Iris pigment epithelial cell (primary cell): ENCODE measurements at regions not wholly inside any gene's neighbourhood (a gene's known extent, or its start where the extent isn't known, plus 50 kb on each side); places are given as distances from the start of the nearest gene placed in this dataset.

Source experiments
- DNase-seq: peaks from one replicate; pipeline ENCODE4 v3.0.0-alpha.2; 2011; ENCODE audit warnings: low read depth

DNA sequence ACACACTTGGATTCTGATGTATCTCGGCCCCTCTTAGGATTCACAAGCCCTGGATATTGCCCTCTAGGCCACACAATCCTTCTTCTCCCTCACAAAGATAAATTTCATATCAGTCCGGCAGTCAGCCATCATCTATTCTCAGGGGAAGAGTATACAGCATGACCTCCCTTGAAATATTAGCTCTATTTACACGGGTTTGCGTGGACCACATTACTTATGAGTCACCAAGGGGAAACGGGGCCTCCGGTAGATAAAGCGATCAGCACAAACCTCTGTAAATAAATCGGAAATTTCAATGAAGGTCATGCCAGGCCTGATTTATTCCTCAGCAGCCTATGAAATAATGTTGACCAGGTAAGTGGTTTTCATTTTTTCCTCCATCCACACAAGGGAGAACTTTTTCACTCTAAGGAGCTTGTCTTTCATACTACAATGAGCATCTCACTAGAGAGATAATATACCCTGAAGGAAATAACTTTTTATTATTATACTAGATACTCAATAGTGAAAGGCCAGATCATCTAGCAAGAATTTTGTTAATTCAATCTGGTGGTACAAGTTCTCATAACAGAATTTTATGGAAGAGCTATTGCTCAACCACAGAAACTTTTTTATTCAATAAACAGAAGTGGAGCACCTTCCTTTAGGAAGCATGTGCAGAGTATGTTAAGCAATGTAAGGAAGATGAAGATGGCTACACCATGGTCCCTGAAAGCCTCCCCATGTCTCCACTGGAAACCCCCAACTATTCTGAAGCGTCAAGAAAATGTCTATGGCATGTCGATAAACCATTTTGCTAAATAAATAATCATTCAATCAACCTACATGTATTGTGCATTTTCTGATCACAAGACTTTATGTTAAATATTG lies 125.2 kb upstream of the PIK3C3 start:
- DNase-seq, result peak; percentile 72

DNA sequence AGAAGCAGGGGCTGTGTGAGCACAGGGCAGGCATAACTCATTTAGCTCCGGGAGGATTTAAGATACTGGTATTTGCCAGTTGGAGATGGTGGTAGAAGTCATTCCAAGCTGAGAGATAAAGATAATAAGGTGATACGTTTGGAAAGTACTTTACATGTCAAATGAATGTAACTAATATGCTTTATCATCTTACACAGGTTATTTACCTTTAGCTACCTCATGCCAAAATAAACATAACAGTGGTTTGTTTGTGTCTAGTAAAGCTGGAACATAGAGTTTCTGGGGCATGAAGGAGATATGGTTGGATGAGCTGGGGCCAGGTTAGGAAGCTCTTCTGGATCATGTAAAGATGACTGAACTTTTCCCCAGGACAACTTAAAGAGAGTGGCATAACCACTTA lies 126.9 kb upstream of the PIK3C3 start:
- DNase-seq, result no peak

GRCh38 chr18:41820784-41821183 lies 134.2 kb upstream of the PIK3C3 start:
- DNase-seq, result no peak

DNA sequence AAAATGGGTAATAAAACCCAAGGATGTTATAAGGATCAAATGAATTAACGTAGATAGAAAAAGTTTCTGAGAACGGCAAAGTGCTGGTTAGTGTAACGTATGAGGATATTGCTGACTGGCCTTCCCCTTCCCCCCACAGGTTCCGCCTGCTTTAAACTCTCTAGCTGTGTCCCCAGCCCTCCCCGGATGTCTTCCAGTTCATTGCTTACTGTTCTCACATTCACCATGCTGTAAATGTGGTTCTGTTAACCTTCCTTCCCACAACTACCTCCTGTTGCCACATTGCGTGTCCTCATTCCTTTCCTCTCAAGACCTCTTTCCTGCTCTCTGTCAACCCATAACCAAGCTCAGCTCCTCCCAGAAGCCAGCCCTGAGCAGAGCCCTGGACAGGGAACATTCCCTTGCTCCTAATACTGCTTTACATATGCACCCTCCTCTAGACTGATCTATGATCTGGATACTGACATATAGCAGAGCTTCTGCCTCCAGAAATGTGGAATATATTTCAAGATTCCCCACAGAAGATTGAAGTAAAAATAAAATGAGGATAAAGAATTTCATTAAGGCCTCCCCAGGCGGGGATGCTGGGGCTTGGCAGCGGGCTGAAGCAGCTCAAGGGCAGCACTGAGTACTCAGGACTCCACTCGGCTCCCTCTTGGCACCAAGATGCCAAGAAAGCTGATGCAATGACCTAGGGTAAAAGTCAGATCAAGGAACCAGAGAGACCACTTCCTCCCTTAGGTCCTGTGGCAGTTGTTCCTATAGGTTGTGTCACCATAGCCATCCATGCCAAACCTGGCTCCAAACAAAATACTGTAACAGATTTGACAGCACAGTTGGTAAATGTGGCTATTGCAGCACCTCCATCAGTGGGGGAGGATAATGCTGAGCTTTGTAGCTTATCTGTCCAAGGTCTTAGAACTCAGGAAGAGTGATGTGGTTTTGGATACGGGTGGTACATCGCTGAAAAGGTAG lies 136.4 kb upstream of the PIK3C3 start:
- DNase-seq, result no peak

DNA sequence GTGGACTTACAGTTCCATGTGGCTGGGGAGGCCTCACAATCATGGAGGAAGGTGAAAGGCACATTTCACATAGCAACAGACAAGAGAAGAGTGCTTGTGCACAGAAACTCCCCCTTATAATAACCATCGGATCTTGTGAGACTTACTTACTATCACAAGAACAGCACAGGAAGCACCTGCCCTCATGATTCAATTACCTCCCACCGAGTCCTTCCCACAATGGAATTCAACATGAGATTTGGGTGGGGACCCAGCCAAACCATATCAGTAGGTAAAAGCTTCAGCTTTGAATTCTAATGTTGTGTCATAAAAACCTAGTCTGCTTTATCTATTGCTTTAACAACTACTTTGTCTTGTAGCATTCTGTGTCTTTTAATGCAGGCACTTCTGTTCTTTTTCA lies 140.4 kb upstream of the PIK3C3 start:
- peak; percentile 25 for DNase-seq

GRCh38 chr18:41809652-41810051 lies 145.4 kb upstream of the PIK3C3 start:
- peak; percentile 3 for DNase-seq

- DNase-seq, result no peak
Measured at GRCh38 chr18:41805341-41805740, 149.7 kb upstream of the PIK3C3 start.

- DNase-seq, result no peak
Measured at GRCh38 chr18:41798879-41799278, 156.2 kb upstream of the PIK3C3 start.

DNA sequence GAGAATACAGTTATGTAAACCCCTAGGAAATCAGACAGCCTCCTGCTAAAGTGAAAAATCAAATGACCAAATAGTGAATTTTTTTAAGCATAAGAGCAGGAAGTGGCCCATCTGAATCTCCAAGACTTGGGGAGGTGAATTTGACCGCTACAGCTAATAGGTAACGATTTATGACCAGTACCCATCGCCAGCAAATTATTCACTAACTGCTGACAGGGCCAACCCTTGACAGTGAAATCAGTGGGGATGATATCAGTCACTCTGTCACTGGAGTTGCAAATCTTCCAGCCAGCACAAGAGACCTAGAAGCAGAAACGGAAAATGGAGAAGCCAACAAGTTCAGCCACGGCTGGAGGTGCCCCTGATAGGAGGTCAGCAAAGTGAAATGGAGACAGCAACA lies 164.3 kb upstream of the PIK3C3 start:
- no peak for DNase-seq

DNA sequence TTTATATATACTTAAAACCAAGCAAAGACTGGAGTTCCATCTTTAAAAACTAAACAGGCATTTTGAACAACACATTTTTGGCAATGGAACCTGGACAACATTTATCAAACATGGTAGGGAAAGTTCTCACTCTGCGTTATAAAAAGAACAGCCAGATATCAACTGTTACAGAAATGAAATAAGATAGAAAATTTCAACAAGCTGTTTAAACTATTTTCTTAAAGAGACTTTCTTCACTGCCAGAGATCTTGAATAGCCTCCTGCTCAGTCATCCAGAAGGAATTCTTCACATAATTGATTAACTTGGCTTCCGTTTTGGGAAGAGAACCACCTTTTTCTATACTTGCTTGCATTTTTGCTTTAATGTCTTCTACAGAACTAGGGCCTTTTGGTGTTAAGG lies 166.0 kb upstream of the PIK3C3 start:
- peak; percentile 11 for DNase-seq

GRCh38 chr18:41783879-41784278 lies 171.2 kb upstream of the PIK3C3 start:
- no peak for DNase-seq

DNA sequence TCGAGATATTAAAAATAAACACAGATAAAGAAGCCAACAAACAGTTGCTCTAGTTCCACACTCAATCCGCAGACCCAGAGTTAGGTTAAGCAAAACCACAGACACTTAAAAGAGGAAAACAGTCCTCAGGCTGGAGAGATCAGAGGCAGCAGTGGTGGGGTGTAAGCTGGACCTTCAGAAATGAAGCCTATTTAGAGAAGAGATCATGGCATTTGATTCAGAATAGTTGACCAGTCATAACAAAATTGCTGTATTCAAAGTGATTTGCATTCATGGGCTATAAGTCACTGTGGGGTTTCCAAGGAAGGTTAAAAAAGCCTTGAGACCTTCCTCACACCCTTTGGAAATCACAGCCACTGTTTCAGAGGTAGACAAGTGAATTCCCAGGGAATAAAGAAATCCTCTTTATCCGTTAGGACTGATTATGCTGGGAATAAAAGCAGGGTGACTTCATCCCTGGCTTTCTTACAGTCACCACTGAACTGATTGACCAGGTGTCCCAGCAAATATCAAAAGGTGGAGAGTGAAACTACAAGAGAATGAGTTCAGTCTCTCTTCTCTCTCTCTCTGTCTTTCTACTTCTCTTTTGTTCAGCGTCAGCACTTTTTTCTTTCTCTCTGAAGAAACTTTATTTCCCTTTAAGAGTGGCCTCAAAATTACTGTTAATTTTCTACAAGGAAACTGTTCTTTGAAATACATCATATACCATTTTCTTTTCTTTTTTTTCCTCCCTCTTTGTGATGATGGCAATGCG lies 171.8 kb upstream of the PIK3C3 start:
- no peak for DNase-seq

DNA sequence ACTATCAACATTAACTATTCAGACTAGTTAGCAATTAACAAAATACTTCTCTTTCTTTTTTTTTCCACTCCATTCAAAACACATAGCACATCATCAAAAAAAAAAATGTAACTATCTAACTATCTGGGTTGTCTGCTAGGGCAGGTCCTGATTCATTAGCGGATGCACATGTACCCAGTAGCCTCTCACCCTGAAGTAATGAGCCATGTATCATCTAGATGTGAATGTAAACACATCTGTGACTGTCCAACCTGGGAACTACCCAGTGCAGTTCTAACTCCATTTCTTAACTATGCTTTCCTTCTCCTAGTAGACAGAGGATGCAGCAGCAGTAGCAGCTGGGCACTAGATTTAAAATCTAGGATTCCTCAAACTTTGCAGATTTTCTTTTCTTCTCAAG lies 183.1 kb upstream of the PIK3C3 start:
- DNase-seq, result peak; percentile 48

GRCh38 chr18:41769265-41769664 lies 185.8 kb upstream of the PIK3C3 start:
- no peak for DNase-seq

GRCh38 chr18:41768467-41768866 lies 186.6 kb upstream of the PIK3C3 start:
- DNase-seq, result no peak

DNA sequence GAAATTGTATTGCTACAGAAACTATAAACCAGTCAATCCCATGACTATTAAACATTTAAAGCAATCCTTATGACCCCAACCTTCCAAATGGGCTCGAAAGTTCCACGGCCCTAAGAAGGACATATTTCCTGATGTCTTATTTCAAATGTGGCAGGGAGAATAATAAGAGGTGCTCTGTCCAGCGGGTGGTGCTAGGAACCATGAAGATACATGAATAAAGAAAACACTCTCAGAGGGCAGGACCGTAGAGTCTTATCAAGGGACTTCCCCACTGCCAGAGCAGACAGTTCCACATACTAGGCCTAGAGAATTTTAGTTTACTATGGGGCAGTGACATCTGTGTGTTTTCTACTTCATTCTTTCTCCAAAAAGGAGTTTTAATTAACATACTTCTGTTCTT lies 187.1 kb upstream of the PIK3C3 start:
- peak; percentile 83 for DNase-seq

- no peak for DNase-seq
Measured at GRCh38 chr18:41765460-41765859, 189.6 kb upstream of the PIK3C3 start.

DNA sequence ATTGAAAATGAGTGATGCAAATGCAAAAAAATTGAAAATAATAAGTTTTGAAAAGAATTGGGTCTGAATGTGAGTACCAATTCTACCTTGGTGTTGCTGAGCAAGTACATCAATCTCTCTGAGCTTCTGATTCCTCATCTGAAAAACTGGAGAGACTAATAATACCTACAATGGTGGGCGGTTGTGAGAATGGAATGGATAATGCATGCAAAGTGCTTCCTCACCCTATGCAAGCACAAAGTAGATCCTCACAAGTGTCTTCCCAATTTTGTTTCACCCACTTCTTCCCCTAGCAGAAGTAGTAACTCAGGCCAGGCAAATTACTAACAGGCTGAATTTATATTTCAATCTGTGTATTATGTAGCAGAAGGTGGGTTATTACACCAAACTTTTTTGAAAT lies 191.7 kb upstream of the PIK3C3 start:
- DNase-seq, result no peak

GRCh38 chr18:41761333-41762018 lies 193.6 kb upstream of the PIK3C3 start:
- peak; percentile 93 for DNase-seq

DNA sequence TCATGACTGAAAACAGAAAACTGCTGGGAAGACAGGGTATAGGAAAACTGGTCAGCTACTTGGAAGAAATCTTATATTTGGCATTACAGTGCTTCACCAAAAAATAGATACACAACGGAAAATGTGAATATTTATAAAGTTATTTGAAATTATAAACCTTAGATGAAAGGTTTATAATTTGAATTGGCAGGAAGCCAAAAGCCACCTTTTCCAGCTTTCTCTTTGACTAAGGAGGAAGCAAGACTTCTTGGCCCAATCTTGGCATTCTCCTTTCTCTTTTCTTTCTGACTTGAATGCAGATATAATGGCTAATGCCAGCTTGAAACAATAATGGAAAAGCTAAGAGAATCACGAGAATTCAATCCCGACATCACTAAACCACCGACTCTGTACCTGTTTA lies 196.5 kb upstream of the PIK3C3 start:
- DNase-seq, result no peak

- no peak for DNase-seq
Measured at GRCh38 chr18:41756141-41756540, 198.9 kb upstream of the PIK3C3 start.

GRCh38 chr18:41754332-41754731 lies 200.7 kb upstream of the PIK3C3 start:
- DNase-seq, result no peak
